Ishikawa (cell line): ENCODE measurements at regions not wholly inside any gene's neighbourhood (a gene's known extent, or its start where the extent isn't known, plus 50 kb on each side); places are given as distances from the start of the nearest gene placed in this dataset.

Experiments
- CEBPB ChIP-seq: IDR thresholded peaks from 2 replicates; pipeline ENCODE4 v1.6.1; 2012
- CREB1 ChIP-seq: IDR thresholded peaks from 2 replicates; pipeline ENCODE4 v1.6.1; 2012; ENCODE audit warnings: low read depth
- EGR1 ChIP-seq: IDR thresholded peaks from 2 replicates; pipeline ENCODE4 v1.6.1; 2012
- EP300 ChIP-seq: IDR thresholded peaks from 2 replicates; pipeline ENCODE4 v1.6.1; 2012; ENCODE audit warnings: borderline replicate concordance
- FOXM1 ChIP-seq: IDR thresholded peaks from 2 replicates; pipeline ENCODE4 v1.6.1; 2012; ENCODE audit warnings: low read depth, borderline replicate concordance
- NFIC ChIP-seq: IDR thresholded peaks from 2 replicates; pipeline ENCODE4 v1.6.1; 2012
- RAD21 ChIP-seq: IDR thresholded peaks from 2 replicates; pipeline ENCODE4 v1.6.1; 2012; ENCODE audit warnings: low read depth
- TAF1 ChIP-seq: IDR thresholded peaks from 2 replicates; pipeline ENCODE4 v1.6.1; 2012; ENCODE audit warnings: low read depth, mild to moderate bottlenecking
- TCF12 ChIP-seq: IDR thresholded peaks from 2 replicates; pipeline ENCODE4 v1.6.1; 2012; ENCODE audit warnings: low read depth
- TEAD4 ChIP-seq: IDR thresholded peaks from 2 replicates; pipeline ENCODE4 v1.6.1; 2012
- YY1 ChIP-seq: IDR thresholded peaks from 2 replicates; pipeline ENCODE4 v1.6.1; 2012; ENCODE audit warnings: low read depth
- ZBTB7A ChIP-seq: IDR thresholded peaks from 2 replicates; pipeline ENCODE4 v1.6.1; 2012; ENCODE audit warnings: low read depth
- TF ChIP-seq, protein P1 (sequence below): IDR thresholded peaks from 2 replicates; pipeline ENCODE4 v1.6.1; 2012
- TF ChIP-seq, protein P2 (sequence below): IDR thresholded peaks from 2 replicates; pipeline ENCODE4 v1.6.1; 2012; ENCODE audit warnings: low read depth, mild to moderate bottlenecking
- TF ChIP-seq, protein P3 (sequence below): IDR thresholded peaks from 2 replicates; pipeline ENCODE4 v1.6.1; 2012

DNA sequence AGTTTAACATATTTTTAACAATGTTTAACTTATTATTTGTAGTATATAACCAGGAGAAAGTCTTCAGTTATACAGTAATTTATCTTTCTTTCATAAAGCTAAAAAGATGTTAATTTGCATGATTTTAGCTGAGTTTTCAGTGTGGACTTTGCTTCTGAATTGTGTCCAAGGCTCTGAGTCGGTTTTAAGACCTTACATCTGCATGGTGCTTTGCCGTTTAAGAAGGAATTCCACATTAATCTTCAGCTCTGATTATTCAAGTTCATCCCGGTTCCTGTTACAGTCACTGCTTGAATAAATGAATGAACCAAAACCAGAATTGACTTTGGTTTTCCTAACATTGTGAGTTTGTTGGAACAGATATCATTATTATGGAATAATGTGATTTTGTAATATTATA, 419.7 kb upstream of the RGPD4 start:
- TF ChIP-seq NFIC (no peak), EP300 (no peak), YY1 (no peak), CREB1 (no peak), TCF12 (no peak), CEBPB (no peak), FOXM1 (no peak), TEAD4 (no peak), EGR1 (no peak), ZBTB7A (no peak), TAF1 (no peak), RAD21 (no peak)
- TF ChIP-seq, protein P1, sequence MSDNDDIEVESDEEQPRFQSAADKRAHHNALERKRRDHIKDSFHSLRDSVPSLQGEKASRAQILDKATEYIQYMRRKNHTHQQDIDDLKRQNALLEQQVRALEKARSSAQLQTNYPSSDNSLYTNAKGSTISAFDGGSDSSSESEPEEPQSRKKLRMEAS: no peak
- TF ChIP-seq, protein P2, sequence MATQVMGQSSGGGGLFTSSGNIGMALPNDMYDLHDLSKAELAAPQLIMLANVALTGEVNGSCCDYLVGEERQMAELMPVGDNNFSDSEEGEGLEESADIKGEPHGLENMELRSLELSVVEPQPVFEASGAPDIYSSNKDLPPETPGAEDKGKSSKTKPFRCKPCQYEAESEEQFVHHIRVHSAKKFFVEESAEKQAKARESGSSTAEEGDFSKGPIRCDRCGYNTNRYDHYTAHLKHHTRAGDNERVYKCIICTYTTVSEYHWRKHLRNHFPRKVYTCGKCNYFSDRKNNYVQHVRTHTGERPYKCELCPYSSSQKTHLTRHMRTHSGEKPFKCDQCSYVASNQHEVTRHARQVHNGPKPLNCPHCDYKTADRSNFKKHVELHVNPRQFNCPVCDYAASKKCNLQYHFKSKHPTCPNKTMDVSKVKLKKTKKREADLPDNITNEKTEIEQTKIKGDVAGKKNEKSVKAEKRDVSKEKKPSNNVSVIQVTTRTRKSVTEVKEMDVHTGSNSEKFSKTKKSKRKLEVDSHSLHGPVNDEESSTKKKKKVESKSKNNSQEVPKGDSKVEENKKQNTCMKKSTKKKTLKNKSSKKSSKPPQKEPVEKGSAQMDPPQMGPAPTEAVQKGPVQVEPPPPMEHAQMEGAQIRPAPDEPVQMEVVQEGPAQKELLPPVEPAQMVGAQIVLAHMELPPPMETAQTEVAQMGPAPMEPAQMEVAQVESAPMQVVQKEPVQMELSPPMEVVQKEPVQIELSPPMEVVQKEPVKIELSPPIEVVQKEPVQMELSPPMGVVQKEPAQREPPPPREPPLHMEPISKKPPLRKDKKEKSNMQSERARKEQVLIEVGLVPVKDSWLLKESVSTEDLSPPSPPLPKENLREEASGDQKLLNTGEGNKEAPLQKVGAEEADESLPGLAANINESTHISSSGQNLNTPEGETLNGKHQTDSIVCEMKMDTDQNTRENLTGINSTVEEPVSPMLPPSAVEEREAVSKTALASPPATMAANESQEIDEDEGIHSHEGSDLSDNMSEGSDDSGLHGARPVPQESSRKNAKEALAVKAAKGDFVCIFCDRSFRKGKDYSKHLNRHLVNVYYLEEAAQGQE: no peak
- TF ChIP-seq, protein P3, sequence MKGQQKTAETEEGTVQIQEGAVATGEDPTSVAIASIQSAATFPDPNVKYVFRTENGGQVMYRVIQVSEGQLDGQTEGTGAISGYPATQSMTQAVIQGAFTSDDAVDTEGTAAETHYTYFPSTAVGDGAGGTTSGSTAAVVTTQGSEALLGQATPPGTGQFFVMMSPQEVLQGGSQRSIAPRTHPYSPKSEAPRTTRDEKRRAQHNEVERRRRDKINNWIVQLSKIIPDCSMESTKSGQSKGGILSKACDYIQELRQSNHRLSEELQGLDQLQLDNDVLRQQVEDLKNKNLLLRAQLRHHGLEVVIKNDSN: no peak

DNA sequence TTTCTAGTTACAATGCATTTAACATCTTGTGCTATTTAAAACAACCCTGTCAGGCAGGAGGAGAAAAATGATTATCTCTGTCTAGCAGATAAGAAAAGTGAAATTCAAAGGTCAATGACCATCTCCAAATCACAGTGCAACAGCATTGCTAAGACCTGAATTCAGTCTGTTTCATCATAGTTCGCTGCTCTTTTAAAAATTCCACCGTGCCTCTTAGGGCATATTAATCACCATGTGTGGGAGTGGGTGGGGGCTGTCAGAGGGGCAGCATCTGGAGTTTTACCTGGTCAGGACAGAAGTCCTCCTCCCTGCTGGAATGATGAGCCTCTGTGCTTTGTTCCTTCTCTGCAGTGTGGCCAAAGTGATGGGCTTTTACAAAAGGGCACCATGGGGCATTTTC, 418.7 kb upstream of the RGPD4 start:
- TF ChIP-seq FOXM1: no peak
- TF ChIP-seq CREB1: no peak

DNA sequence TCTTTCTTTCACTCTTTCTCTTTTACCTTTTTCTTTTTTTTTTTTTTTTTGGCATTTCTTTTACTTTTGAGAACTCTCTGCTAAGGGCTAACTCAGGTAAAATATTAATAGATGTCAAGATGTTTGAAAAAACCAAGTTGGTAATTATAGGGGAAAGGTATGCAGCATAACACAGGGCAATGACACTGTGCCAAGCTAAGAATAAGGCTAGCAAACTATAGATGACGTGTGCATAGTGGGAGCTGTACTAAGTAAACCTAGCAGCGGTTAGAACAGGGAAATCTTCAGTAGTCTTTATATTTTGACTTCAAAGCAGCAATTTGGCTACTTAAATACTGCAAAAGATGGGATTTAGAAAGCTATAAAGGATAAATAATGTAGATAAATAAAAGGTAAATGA, 415.4 kb upstream of the RGPD4 start:
- TF ChIP-seq, protein P2: no peak
- TF ChIP-seq NFIC (no peak), CREB1 (no peak), RAD21 (no peak), TCF12 (no peak), EP300 (no peak), EGR1 (no peak), CEBPB (no peak), TAF1 (no peak), TEAD4 (no peak), ZBTB7A (no peak), FOXM1 (no peak), YY1 (no peak)
- TF ChIP-seq, protein P3: no peak
- TF ChIP-seq, protein P1: no peak

DNA sequence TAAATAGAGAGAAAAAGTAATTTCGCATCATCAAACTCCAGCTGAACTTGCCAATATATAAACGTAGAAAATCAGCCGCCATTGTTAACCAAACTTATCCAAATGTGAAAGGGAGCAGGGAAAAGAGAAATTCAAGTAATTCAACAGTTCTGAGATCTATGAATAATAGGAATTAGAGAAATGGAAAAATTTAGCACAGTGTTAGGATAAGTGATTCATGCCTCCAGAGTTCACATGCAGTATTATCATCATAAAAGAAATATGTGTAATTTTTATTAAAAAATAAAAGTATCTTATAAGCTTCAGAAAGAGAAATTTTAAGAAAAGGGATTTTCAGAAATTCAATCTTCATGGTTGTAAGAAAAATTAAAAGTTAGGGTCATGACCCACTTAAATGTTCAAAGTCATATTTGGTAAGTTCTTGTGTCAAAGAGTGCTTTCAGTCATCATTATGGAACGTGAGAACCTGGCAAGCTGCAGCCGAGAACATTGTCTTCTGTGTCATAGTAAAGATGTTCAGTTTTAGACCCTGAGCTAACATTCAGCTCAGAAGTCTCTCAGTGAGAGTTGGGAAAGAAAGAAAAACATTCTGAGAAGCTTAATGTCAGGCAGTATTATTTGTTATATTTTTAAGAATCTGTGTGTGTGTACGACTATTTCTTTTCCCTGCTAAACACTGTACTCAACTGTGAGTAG, 414.3 kb upstream of the RGPD4 start:
- no peak for TF ChIP-seq NFIC
- TF ChIP-seq CREB1: no peak
- no peak for TF ChIP-seq CEBPB
- no peak for TF ChIP-seq FOXM1
- no peak for TF ChIP-seq RAD21
- TF ChIP-seq YY1: no peak
- no peak for TF ChIP-seq TAF1
- TF ChIP-seq ZBTB7A: no peak
- TF ChIP-seq, protein P2: no peak
- TF ChIP-seq EGR1: no peak
- TF ChIP-seq, protein P3: no peak
- TF ChIP-seq, protein P1: no peak
- TF ChIP-seq TEAD4: no peak
- TF ChIP-seq EP300: no peak
- no peak for TF ChIP-seq TCF12
